Gastrocnemius medialis (tissue), 4 donors: ENCODE measurements at regions not wholly inside any gene's neighbourhood (a gene's known extent, or its start where the extent isn't known, plus 50 kb on each side); places are given as distances from the start of the nearest gene placed in this dataset.

Experiments used
- CTCF ChIP-seq, 5 experiments: fragments of 450-650 bp in 3 of 5; fragments of 200-600 bp in 2 of 5; sonication (generic) in 2 of 5; IDR thresholded peaks in 4 of 5; conservative IDR thresholded peaks in 1 of 5; 1 replicate in 4 of 5; 2 replicates in 1 of 5; pipeline ENCODE4 v1.5.1; 2016 to 2019; ENCODE audit warnings: antibody characterized with exemption in 5 of 5, mild to moderate bottlenecking in 3 of 5, moderate library complexity in 3 of 5
- POLR2A ChIP-seq, 2 donors: fragments of 450-650 bp; IDR thresholded peaks; one replicate each; pipeline ENCODE4 v1.6.1; 2017; ENCODE audit warnings: antibody characterized with exemption in 2 of 2, mild to moderate bottlenecking in 2 of 2, moderate library complexity in 2 of 2

GRCh38 chr3:34219556-34219955, 421.1 kb downstream of the PDCD6IP start:
- TF ChIP-seq POLR2A (IDR thresholded peaks at IDR 0.05) = no peak
- no peak for TF ChIP-seq CTCF (IDR thresholded peaks at IDR 0.05 in 4 of 5, conservative IDR thresholded peaks at IDR 0.05 in 1 of 5)
